B cell (primary cell): ENCODE measurements at regions not wholly inside any gene's neighbourhood (a gene's known extent, or its start where the extent isn't known, plus 50 kb on each side); places are given as distances from the start of the nearest gene placed in this dataset.

ENCODE experiments used
- ATAC-seq: fragments of 200-7000 bp; cut with Tn5 transposase; one replicate; pipeline ENCODE4 v1.10.0; 2021; ENCODE audit warnings: low read depth, mild to moderate bottlenecking, moderate number of reproducible peaks, moderate library complexity
- CTCF ChIA-PET: fragments of 350-600 bp; sonication (Branson Sonifier 250); formaldehyde crosslinking; loops from one replicate; lab custom pipeline; 2021; ENCODE audit warnings: antibody characterized with exemption, inconsistent platforms; lab: Charles Lee
- POLR2A ChIA-PET: fragments of 350-600 bp; sonication (Branson Sonifier 250); formaldehyde crosslinking; loops from one replicate; lab custom pipeline; 2021; ENCODE audit warnings: antibody characterized with exemption; lab: Charles Lee
- DNase-seq: peaks from one replicate; pipeline ENCODE4 v3.0.0; 2013
- H2AFZ ChIP-seq: 2 replicates; pipeline ENCODE4 v1.6.1; 2012; ENCODE audit warnings: mild to moderate bottlenecking, low read depth, low read length; ENCODE audit not compliant: insufficient read depth, poor library complexity, severe bottlenecking
- H3K27ac ChIP-seq, 2 donors: 1 replicate in 1 of 2; 2 replicates in 1 of 2; pipeline ENCODE4 v1.5.1; 2012 to 2013; ENCODE audit warnings: low read length in 2 of 2, mild to moderate bottlenecking in 2 of 2, moderate library complexity in 1 of 2
- H3K27me3 ChIP-seq, 4 experiments: fragments of 200-600 bp in 1 of 4; sonication (generic) in 1 of 4; replicated peaks in 1 of 4; 1 replicate in 2 of 4; 2 replicates in 2 of 4; pipeline versions ENCODE4 v1.6.1 to v1.7.0; 2013 to 2016; ENCODE audit warnings: low read length in 3 of 4, mild to moderate bottlenecking in 2 of 4, mixed read lengths in 1 of 4, moderate library complexity in 1 of 4; ENCODE audit not compliant: insufficient read depth in 4 of 4, control insufficient read depth in 3 of 4; ENCODE audit errors: control extremely low read depth in 1 of 4
- H3K36me3 ChIP-seq, 2 experiments: replicated peaks in 1 of 2; 1 replicate in 1 of 2; 2 replicates in 1 of 2; pipeline versions ENCODE4 v1.6.1 to v1.7.1; 2013; ENCODE audit warnings: low read length in 1 of 2; ENCODE audit not compliant: insufficient read depth in 2 of 2, control insufficient read depth in 1 of 2; ENCODE audit errors: control extremely low read depth in 1 of 2, extremely low read depth in 1 of 2
- H3K4me1 ChIP-seq, 2 donors: fragments of 200-600 bp in 1 of 2; sonication (generic) in 1 of 2; 1 replicate in 1 of 2; 2 replicates in 1 of 2; pipeline versions ENCODE4 v1.5.1 to v1.6.1; 2013 to 2017; ENCODE audit warnings: low read length in 2 of 2; ENCODE audit not compliant: control insufficient read depth in 2 of 2, insufficient read depth in 2 of 2
- H3K4me2 ChIP-seq: replicated peaks from 2 replicates; pipeline ENCODE3; 2012; ENCODE audit warnings: mild to moderate bottlenecking, low read depth, low read length; ENCODE audit not compliant: poor library complexity, severe bottlenecking
- H3K4me3 ChIP-seq, 5 experiments: fragments of 200-600 bp in 1 of 5; sonication (generic) in 1 of 5; 1 replicate in 3 of 5; 2 replicates in 2 of 5; pipeline versions ENCODE4 v1.5.1 to v1.7.0; 2011 to 2016; ENCODE audit warnings: low read length in 4 of 5, mild to moderate bottlenecking in 4 of 5, low read depth in 2 of 5, control low read depth in 1 of 5, moderate library complexity in 1 of 5; ENCODE audit not compliant: insufficient read depth in 1 of 5; ENCODE audit errors: control extremely low read depth in 1 of 5, extremely low read depth in 1 of 5
- H3K79me2 ChIP-seq: fragments of 200-600 bp; sonication (generic); one replicate; pipeline ENCODE4 v1.6.0; 2016; ENCODE audit warnings: low read length; ENCODE audit not compliant: control insufficient read depth, insufficient read depth
- H3K9ac ChIP-seq: fragments of 200-600 bp; sonication (generic); 2 replicates; pipeline ENCODE4 v1.6.1; 2017; ENCODE audit warnings: mild to moderate bottlenecking, low read length, moderate library complexity
- H3K9me3 ChIP-seq, 3 donors: one replicate each; pipeline versions ENCODE4 v1.6.1 to v1.7.1; 2013; ENCODE audit warnings: low read length in 2 of 3; ENCODE audit not compliant: control insufficient read depth in 2 of 3, insufficient read depth in 1 of 3; ENCODE audit errors: control extremely low read depth in 1 of 3
- H4K20me1 ChIP-seq: 2 replicates; pipeline ENCODE4 v1.6.0; 2012; ENCODE audit warnings: mild to moderate bottlenecking, low read length; ENCODE audit not compliant: insufficient read depth, control insufficient read depth, poor library complexity, severe bottlenecking
- H3K27ac Mint-ChIP-seq: one replicate; pipeline ENCODE4 v1.8.0; 2021; ENCODE audit warnings: mixed read lengths
- H3K27me3 Mint-ChIP-seq: one replicate; pipeline ENCODE4 v1.8.0; 2021; ENCODE audit warnings: mixed read lengths
- H3K4me1 Mint-ChIP-seq: one replicate; pipeline ENCODE4 v1.8.0; 2021; ENCODE audit warnings: mixed read lengths
- H3K4me3 Mint-ChIP-seq: one replicate; pipeline ENCODE4 v1.8.0; 2021; ENCODE audit warnings: mixed read lengths
- H3K9me3 Mint-ChIP-seq: one replicate; pipeline ENCODE4 v1.8.0; 2022; ENCODE audit warnings: mixed read lengths; ENCODE audit not compliant: insufficient read depth
- CTCF ChIP-seq: fragments of 200-600 bp; IDR thresholded peaks from one replicate; pipeline ENCODE4 v1.8.0; 2022; ENCODE audit warnings: antibody characterized with exemption, mild to moderate bottlenecking
- EZH2 ChIP-seq: IDR thresholded peaks from 2 replicates; pipeline ENCODE4 v1.6.1; 2012; ENCODE audit warnings: borderline replicate concordance, low read depth, mild to moderate bottlenecking, moderate library complexity, low read length; ENCODE audit not compliant: insufficient read depth, poor library complexity, severe bottlenecking
- WGBS: methylation state at CpG from one replicate; pipeline ENCODE4 v1.1.5; 2013; ENCODE audit warnings: missing lambda C conversion rate; ENCODE audit not compliant: insufficient coverage; 5-methylcytosine and 5-hydroxymethylcytosine counted together
- intact Hi-C: fragments of 100-400 bp; cut with micrococcal nuclease; formaldehyde crosslinking; loops from one replicate; pipeline ENCODE4 v1.10.0; 2022

DNA sequence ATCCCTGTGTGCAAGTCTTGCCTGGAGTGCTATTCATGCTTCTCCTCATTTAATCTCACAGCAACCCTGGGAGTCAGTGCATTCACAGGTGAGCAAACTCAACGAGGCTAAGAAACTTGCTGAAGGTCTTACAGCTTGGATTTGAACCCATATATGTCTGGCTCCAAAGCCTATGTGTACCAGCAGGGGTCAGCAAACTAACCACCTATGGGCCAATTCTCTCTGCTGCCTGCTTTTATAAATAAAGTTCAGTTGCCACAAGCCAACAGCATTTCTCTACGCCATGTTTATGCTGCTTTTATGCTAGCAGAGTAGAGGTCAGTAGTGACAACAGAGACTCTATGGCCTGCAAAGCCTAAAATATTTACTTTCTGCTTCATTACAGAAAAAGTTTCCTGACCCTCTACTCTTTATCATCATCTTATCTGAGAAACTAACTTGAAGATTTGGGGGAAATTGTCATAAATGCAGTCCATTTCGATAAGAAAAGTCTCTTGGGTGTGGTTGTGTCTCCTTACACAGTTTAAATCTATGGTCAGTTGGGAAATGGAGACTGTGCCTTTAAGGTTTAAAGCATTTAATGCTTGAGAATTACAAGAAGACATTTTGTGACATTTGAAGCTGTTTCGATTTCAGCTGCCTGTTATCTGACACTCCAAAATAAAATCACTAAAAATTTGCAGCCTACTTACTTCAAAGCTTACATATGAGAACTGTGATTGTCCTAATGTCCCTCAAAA lies 137.7 kb downstream of the PRELID2 start:
- ChIA-PET POLR2A (no interaction called here), CTCF (interaction anchor here (0.8 kb wide), 1 partner anchor 216 kb away, joined by 3 read pairs; no protein-coding TSS in a partner anchor)
- Histone ChIP-seq H4K20me1 (no peaks in the 10 kb centered on the region), H3K9me3 (no peaks in the 10 kb centered on the region), H3K79me2 (no peaks in the 10 kb centered on the region), H3K4me3 (no peak overlapping the region), H3K27me3 (no peaks in the 10 kb centered on the region), H3K4me1 (no peaks in the 10 kb centered on the region), H3K36me3 (no peaks in the 10 kb centered on the region), H3K9ac (no peak overlapping the region), H3K4me2 (no peak overlapping the region), H2AFZ (no peak overlapping the region), H3K27ac (no peak overlapping the region)
- H3K4me3 Mint-ChIP-seq = no peak overlapping the region
- no peaks in the 10 kb centered on the region for H3K27me3 Mint-ChIP-seq
- peak; percentile 7 for DNase-seq
- H3K9me3 Mint-ChIP-seq = no peaks in the 10 kb centered on the region
- no peak overlapping the region for H3K27ac Mint-ChIP-seq
- WGBS = 100% methylated on average over 1 of the region's 4 CpGs
- no peak for ATAC-seq
- H3K4me1 Mint-ChIP-seq = no peaks in the 10 kb centered on the region
- intact Hi-C loops = loop anchor here (5.0 kb wide), 2 partner anchors 130 to 730 kb away; no protein-coding TSS in a partner anchor
- no peak for TF ChIP-seq EZH2
- no peak for TF ChIP-seq CTCF

- Mint-ChIP-seq H3K9me3 (no peaks in the 10 kb centered on the region), H3K4me3 (no peak overlapping the region), H3K27ac (no peak overlapping the region), H3K27me3 (no peaks in the 10 kb centered on the region), H3K4me1 (peaks cover 10% of the 10 kb centered on the region)
- peak; percentile 14 for ATAC-seq
- Histone ChIP-seq H3K27ac (peak overlapping the region in 1 of 2 donors; percentile 55), H3K9ac (no peak overlapping the region), H3K36me3 (no peaks in the 10 kb centered on the region), H3K9me3 (peaks cover 0 to 3% (median 0%) of the 10 kb centered on the region in 3 donors), H3K4me3 (no peak overlapping the region), H3K4me1 (peaks cover 9% of the 10 kb centered on the region in 2 donors), H4K20me1 (no peaks in the 10 kb centered on the region), H2AFZ (peak overlapping the region; percentile 45), H3K27me3 (no peaks in the 10 kb centered on the region), H3K79me2 (no peaks in the 10 kb centered on the region), H3K4me2 (peak overlapping the region; percentile 18)
- 0% methylated on average over 2 of the region's 3 CpGs for WGBS
- ChIA-PET POLR2A (no interaction called here), CTCF (interaction anchor here (1.2 kb wide), 1 partner anchor 9 kb away, joined by 5 read pairs; no protein-coding TSS in a partner anchor)
- TF ChIP-seq CTCF = no peak
- no peak for TF ChIP-seq EZH2
- intact Hi-C loops = no loop called here
- DNase-seq = peak; percentile 48
Measured at GRCh38 chr5:145689235-145689634, 145.9 kb downstream of the PRELID2 start.
